ENCODE measurements at regions not wholly inside any gene's neighbourhood (a gene's known extent, or its start where the extent isn't known, plus 50 kb on each side); places are given as distances from the start of the nearest gene placed in this dataset.
"Not testable (repeated sequence)": the region's sequence is repeated elsewhere in the genome, so short reads cannot be mapped to it uniquely, and the experiment has no call there.

DNA sequence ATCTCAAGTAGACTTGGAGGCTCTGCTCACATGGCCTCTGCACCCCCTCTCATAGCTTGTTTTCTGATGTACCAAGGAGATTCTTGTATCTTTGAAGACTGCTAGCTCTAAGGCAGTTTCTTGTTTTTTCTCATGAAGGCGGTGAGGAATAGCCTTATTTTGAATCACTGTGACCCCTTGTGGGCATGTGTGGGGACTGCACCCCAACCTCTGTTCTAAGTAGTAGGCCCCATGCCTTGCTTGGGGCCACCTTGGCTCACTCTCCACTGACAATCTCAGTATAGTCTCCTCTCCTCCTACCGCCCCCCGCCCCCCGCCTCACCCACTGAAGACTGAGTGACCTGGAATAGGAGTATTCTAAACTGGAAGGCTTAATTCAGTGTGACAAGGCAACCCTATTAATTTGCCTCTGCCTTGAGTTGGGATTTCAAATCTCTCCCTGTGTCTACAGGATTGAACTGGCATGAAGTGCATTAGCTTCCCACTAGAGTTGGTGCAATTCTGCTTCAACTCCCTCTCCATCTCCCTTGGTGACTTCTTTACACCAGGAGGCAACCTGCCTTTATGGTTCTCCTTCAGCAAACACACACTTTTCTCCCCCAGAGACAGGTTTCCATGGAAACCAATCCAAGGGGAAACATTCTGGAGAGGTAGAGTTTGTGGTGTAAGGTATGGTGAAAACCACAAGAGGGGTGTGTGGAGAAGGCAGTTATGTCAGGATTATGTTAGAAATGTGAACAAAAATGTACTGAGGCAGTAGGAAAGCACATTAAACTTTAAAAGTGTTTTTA lies 75.4 kb upstream of the ECI2 start:
- DNase-seq (ENCODE audit: extremely low spot score): peak; percentile 54
- CTCF ChIA-PET: interaction anchor here (0.7 to 1.7 kb wide), 13 partner anchors 10 to 729 kb away, joined by 3 to 9 read pairs (median 4); no protein-coding TSS in a partner anchor
- TF ChIP-seq, protein P1, sequence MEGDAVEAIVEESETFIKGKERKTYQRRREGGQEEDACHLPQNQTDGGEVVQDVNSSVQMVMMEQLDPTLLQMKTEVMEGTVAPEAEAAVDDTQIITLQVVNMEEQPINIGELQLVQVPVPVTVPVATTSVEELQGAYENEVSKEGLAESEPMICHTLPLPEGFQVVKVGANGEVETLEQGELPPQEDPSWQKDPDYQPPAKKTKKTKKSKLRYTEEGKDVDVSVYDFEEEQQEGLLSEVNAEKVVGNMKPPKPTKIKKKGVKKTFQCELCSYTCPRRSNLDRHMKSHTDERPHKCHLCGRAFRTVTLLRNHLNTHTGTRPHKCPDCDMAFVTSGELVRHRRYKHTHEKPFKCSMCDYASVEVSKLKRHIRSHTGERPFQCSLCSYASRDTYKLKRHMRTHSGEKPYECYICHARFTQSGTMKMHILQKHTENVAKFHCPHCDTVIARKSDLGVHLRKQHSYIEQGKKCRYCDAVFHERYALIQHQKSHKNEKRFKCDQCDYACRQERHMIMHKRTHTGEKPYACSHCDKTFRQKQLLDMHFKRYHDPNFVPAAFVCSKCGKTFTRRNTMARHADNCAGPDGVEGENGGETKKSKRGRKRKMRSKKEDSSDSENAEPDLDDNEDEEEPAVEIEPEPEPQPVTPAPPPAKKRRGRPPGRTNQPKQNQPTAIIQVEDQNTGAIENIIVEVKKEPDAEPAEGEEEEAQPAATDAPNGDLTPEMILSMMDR (IDR thresholded peaks at IDR 0.05; ENCODE audit: control extremely low read depth, extremely low read depth, low read depth, missing control alignments): peak; percentile 63
- POLR2A ChIA-PET: no interaction called here

DNA sequence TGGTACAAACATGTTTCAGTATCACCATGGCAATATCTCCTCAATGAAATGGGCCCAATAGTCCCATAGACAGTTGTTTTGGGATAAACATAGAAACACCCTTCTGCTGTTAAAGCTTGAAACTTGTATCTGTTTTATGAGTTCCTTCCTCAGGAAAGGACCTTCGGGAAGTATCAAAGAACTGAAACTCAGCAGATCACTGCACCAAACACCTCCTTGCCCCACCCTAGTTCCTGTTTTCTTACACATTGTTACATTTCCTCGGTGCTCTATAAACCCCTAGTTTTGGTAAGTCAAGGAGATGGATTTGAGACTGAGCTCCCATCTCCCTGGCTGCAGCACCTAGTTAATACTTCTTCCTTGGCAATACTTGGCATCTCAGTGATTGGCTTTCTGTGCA lies 73.8 kb upstream of the ECI2 start:
- TF ChIP-seq, protein P1 (IDR thresholded peaks at IDR 0.05; ENCODE audit: control extremely low read depth, extremely low read depth, low read depth, missing control alignments): no peak
- ChIA-PET POLR2A (no interaction called here), CTCF (interaction anchor here (1.4 to 1.7 kb wide), 4 partner anchors 21 to 466 kb away, joined by 3 to 8 read pairs (median 4); no protein-coding TSS in a partner anchor)
- DNase-seq (ENCODE audit: extremely low spot score): no peak

DNA sequence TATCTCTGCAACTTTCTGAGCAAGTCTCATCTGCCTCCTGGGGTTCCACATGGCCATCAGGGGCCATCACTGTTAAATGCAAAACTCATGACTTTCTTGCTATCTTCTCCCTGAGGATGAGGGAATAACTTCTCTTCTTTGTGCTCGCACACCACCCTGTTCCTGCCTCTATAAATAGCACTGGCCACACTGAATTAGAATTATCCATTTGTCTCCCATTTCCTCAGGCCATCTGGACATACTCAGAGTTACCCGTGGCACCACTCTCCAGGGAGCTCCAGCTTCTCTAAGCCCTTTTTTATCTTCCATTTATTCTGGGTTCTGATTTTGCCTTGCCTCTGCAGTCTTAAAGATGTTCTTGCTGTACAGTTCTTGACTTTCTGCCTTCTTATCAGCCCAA lies 72.8 kb upstream of the ECI2 start:
- no peak for DNase-seq (ENCODE audit: extremely low spot score)
- TF ChIP-seq, protein P1 (IDR thresholded peaks at IDR 0.05; ENCODE audit: control extremely low read depth, extremely low read depth, low read depth, missing control alignments): no peak
- POLR2A ChIA-PET: no interaction called here
- CTCF ChIA-PET: interaction anchor here (1.5 kb wide), 1 partner anchor 22 kb away, joined by 3 read pairs; no protein-coding TSS in a partner anchor

DNA sequence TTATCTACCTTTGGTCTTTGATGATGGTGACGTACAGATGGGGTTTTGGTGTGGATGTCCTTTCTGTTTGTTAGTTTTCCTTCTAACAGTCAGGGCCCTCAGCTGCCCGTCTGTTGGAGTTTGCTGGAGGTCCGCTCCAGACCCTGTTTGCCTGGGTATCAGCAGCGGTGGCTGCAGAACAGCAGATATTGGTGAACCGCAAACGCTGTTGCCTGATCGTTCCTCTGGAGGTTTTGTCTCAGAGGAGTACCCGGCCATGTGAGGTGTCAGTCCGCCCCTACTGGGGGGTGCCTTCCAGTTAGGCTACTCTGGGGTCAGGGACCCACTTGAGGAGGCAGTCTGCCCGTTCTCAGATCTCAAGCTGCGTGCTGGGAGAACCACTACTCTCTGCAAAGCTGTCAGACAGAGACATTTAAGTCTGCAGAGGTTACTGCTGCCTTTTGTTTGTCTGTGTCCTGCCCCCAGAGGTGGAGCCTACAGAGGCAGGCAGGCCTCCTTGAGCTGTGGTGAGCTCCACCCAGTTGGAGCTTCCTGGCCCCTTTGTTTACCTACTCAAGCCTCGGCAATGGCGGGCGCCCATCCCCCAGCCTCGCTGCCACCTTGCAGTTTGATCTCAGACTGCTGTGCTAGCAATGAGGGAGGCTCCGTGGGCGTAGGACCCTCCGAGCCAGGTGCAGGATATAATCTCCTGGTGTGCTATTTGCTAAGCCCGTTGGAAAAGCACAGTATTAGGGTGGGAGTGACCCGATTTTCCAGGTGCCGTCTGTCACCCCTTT lies 68.5 kb upstream of the ECI2 start:
- CTCF ChIA-PET; POLR2A ChIA-PET; DNase-seq (ENCODE audit: extremely low spot score): not testable (repeated sequence)

DNA sequence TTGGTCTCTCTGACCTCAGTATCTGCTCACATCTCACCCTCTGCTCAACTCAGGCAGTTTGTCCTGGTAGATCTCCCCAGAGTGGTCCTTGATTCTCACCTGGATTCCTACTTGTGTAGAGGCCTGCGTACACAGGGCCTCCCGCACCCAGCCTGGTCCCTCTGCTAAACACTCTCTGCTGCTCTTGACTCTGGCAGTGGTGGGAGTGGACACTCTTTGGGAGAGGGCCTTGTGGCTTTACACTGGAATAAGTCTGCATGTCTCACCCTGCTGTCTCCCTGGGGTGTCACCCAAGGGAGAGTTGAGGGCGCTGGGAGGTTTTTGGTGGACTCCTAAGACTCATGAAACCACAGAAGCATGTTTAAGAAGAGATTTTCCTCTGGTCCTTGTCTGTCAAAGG lies 57.3 kb upstream of the ECI2 start:
- DNase-seq (ENCODE audit: extremely low spot score): no peak
- ChIA-PET POLR2A (no interaction called here), CTCF (no interaction called here)
- TF ChIP-seq, protein P1 (IDR thresholded peaks at IDR 0.05; ENCODE audit: control extremely low read depth, extremely low read depth, low read depth, missing control alignments): no peak

DNA sequence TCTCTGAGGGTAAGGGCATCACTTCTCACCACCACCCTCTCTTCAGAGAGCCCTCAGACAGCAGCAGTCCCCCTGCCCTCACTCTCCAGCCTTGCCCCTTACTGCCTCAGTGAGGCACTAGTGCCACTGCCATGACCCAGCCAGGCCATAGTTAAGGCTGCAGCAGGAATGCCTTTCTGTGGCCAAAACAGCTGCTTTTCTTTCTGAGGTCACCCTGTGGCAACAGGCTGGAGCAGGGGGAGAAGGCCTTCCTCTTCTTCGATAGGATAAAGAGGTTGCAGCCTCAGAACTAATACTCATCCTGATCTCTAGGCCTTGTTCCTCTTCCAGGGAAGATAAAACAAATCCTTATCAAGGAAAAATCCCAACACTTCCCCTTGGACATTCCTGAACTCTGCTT lies 56.8 kb upstream of the ECI2 start:
- no peak for DNase-seq (ENCODE audit: extremely low spot score)
- ChIA-PET POLR2A (no interaction called here), CTCF (interaction anchor here (1.2 kb wide), 1 partner anchor 18 kb away, joined by 4 read pairs; no protein-coding TSS in a partner anchor)
- TF ChIP-seq, protein P1 (IDR thresholded peaks at IDR 0.05; ENCODE audit: control extremely low read depth, extremely low read depth, low read depth, missing control alignments): no peak

DNA sequence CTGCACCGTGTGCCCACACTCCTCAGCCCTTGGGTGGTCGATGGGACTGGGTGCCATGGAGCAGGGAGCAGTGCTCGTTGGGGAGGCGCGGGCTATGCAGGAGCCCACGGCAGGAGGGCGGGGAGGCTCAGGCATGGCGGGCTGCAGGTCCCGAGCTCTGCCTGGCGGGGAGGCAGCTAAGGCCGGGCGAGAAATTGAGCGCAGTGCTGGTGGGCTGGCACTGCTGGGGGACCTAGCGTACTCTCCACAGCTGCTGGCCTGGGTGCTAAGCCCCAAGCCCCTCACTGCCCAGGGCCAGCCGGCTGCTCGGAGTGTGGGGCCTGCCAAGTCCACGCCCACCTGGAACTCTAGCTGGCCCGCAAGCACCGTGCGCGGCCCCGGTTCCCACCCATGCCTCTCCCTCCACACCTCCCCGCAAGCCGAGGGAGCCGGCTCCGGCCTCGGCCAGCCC lies 55.9 kb upstream of the ECI2 start:
- no peak for DNase-seq (ENCODE audit: extremely low spot score)
- TF ChIP-seq, protein P1 (IDR thresholded peaks at IDR 0.05; ENCODE audit: control extremely low read depth, extremely low read depth, low read depth, missing control alignments): no peak
- ChIA-PET CTCF (interaction anchor here (1.2 kb wide), 1 partner anchor 19 kb away, joined by 4 read pairs; no protein-coding TSS in a partner anchor), POLR2A (no interaction called here)

Data from GM10248 (cell line).